Anterior cingulate cortex (tissue), 58 donors: ENCODE measurements at regions not wholly inside any gene's neighbourhood (a gene's known extent, or its start where the extent isn't known, plus 50 kb on each side); places are given as distances from the start of the nearest gene placed in this dataset.
"Not testable (repeated sequence)": the region's sequence is repeated elsewhere in the genome, so short reads cannot be mapped to it uniquely, and the experiment has no call there.

Experiments
- DNase-seq, 58 donors: peaks; one replicate each; lab custom pipeline; 2025; lab: John Stamatoyannopoulos, UW

- no peak for DNase-seq
Observed at GRCh38 chr9:24090566-24090965, 264.5 kb upstream of the ELAVL2 start.

DNA sequence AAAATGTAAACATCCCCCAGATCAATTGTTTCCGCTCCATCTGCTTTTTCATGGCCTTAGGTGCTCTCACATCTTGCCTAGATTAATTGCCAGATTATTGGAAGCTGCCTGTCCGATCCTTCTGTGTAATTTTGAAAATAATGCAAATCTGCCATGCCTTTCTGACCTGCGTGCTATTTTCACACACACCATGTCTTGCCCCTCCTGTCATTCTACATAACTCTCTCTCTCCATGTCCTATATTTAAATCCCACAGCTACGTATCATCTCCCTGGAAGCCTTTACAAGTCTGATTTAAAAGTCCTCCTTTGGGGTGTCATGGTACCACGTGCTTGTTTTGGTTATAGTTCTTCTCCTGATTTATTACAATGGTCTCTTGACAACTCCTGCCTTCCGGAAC, 247.6 kb upstream of the ELAVL2 start:
- no peak for DNase-seq

- DNase-seq: no peak
Observed at GRCh38 chr9:24073007-24073592, 247.1 kb upstream of the ELAVL2 start.

DNA sequence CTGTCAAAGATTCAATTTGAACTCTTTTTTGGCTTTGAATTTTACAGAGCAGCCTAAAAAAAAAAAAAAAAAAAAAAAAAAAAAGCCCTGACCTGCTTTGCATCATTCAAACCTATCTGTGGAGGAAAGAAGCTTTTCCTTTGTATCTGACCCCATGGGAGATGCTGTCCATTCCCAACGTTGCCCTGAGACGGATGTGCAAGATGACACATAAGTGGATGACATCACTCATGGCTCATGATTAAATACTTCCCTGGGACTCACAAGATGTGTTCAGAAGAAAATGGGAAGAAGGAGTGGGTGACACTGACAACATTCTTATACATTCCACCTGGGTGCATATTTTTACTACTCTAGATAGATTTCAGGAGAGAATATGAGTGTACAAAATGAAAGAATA, 245.7 kb upstream of the ELAVL2 start:
- no peak for DNase-seq

DNA sequence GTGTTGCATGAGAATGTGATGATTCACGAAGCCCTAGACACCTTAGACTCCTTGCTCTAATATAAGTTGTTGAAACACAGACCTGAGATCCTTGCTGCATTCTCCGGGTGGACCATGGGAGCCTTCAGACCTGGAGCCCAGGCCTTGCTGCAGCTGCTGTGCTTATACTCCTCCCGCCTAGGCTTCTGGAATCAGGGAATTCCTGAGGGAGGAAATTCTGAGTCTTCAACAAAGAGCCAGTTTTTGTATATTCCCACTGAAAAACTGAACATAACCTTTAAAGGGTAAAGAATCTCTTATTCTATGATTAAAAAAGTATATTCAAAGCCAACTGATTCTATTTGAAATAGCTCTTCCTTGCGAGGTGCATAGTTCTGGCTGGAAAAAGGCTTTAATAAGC, 245.1 kb upstream of the ELAVL2 start:
- DNase-seq: no peak

DNA sequence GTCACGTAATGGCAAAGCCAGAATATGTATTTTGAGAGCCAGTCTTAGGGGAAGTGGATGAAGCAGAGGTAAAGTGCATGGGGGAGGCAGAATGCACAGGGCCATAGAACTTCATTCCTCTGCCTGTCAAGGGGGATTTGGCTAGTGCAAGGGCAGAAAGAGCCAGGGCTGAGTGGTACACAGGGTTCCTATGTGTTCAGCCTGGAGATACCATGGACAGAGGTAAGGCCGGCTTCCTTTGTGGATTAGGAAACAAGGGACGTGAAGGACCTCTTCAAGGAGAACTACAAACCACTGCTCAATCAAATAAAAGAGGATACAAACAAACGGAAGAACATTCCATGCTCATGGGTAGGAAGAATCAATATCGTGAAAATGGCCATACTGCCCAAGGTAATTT, 241.1 kb upstream of the ELAVL2 start:
- not testable (repeated sequence) for DNase-seq

DNA sequence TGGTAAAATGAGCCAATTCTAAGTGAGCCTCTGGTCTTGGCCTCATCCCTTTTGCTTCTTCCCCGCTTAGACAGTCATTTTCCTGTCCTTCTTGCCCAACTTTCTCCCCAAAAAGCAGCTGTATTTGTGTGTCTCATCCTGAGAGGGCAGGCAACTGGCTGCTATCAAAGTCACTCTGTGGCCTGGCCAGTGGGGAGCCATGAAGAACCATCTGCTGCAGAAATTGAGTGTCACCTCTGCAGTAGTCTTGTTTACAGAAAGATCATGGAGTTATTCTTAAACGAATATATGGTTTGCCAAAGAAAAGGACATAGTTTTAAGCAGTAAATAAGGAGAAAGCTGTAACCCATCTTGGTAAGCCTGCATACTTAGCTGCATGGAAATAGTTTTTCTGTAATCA, 233.6 kb upstream of the ELAVL2 start:
- DNase-seq: no peak

DNA sequence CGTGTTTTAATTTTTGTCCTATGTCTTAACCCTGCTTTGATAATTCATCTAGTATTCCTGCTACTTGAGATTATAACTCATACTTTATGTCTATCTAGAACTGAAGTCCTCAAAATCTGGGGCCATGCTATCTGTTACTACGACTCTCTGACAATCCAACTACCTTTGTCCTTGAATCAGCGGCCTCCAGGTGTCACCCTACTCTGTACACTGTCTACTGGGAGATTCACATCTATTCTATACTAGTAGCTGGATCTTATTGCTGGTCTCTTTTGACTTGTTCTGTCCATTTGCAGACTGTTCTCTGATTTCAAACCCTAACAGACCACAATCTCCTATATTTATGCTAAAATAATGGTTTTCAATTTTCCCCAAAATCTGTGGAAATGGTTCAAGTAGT, 225.5 kb upstream of the ELAVL2 start:
- DNase-seq: no peak

- DNase-seq: not testable (repeated sequence)
Observed at GRCh38 chr9:24050239-24050638, 224.2 kb upstream of the ELAVL2 start.

DNA sequence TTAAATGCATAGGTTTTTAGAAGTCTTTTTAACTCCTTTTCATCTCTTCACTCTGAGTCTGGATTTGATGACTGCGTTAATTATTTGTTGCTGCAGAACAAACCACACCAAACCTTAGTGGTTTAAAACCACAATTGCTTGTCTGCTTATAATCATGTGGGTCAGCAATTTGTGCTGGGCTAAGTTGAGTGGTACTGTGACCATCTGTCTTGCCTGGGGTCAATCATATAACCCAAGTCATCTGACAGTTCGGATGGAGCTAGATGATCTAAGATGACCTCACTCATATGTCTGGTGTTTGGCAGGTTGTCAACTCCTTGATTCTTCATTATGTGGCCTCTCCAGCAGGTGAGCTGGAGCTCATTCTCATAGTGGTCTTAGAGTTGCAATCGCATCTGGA, 219.1 kb upstream of the ELAVL2 start:
- DNase-seq: no peak

- DNase-seq: no peak
Observed at GRCh38 chr9:24044576-24044975, 218.5 kb upstream of the ELAVL2 start.

DNA sequence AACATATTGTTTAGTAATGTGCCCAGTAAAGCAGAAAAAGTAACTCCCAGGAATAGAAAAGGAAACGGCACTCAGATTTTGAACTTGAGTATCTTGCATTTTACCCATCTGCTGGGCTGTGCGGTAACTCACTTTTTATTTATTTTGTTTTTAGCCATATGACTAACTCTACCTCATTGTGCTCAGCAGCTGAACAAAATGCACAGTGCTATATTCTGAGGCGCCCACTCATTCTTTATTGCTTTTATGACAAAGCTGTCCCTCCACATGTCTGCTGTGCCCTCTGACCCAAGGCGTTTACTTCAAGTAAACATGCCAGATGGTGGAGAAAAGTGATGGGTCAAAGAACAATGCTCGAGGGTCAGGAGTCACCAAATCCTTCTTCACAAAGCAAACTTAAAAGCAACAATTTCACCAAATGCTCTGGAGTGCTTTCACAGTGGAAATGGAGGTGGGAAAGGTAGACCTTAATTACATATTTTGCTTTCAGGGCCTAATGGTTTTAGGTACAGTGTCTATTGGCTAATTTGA, 215.2 kb upstream of the ELAVL2 start:
- DNase-seq: peak in 1 of 58 donors; percentile 0

GRCh38 chr9:24036459-24036858, 210.4 kb upstream of the ELAVL2 start:
- DNase-seq: peak in 3 of 58 donors; percentile 0 to 2 (median 1)

DNA sequence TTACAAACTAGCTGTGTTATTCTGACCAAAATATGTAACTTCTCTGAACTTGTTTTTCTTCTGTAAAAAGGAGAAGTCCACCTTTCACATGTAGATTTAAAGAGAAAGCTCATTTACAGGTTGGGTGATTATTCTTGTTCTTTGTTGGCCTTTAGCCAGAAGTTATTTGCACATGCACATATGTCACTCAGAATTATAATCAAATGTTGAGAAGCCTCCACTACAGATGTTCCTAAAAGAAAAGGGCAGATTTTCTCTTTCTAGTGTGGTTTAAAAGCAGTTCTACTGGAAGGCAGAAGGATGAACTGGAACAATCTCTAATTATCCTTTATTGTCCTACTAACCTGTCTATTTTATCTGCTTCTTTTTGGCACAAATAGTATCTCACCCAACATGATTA, 209.8 kb upstream of the ELAVL2 start:
- DNase-seq: no peak

- DNase-seq: no peak
Observed at GRCh38 chr9:24011881-24012280, 185.8 kb upstream of the ELAVL2 start.

- no peak for DNase-seq
Observed at GRCh38 chr9:24011009-24011717, 185.1 kb upstream of the ELAVL2 start.

- no peak for DNase-seq
Observed at GRCh38 chr9:24009322-24009721, 183.3 kb upstream of the ELAVL2 start.

- DNase-seq: no peak
Observed at GRCh38 chr9:24007185-24007584, 181.1 kb upstream of the ELAVL2 start.

- not testable (repeated sequence) for DNase-seq
Observed at GRCh38 chr9:23991874-23992273, 165.8 kb upstream of the ELAVL2 start.

DNA sequence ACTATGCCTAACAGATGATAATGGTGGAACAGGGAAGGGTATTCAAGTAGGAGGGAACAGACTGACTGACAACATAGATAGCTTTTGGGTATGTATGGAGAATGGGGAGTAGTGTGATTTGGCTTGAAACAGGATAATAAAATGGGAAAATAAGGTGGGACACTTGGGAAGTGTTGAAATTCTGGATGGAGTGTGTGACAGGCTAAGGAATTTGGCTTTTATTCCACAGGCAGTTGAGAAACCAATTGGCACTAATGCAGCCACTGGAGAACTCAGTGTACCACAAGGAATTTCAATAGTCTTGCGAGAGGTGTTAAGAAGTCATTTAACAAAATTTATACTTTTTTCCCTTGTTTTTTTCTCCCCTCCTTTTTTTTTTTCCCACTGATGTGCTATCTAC, 153.5 kb upstream of the ELAVL2 start:
- no peak for DNase-seq

GRCh38 chr9:23962101-23962500, 136.1 kb upstream of the ELAVL2 start:
- DNase-seq: no peak

GRCh38 chr9:23945897-23946296, 119.9 kb upstream of the ELAVL2 start:
- DNase-seq: no peak
